ENCODE measurements at regions not wholly inside any gene's neighbourhood (a gene's known extent, or its start where the extent isn't known, plus 50 kb on each side); places are given as distances from the start of the nearest gene placed in this dataset.

DNA sequence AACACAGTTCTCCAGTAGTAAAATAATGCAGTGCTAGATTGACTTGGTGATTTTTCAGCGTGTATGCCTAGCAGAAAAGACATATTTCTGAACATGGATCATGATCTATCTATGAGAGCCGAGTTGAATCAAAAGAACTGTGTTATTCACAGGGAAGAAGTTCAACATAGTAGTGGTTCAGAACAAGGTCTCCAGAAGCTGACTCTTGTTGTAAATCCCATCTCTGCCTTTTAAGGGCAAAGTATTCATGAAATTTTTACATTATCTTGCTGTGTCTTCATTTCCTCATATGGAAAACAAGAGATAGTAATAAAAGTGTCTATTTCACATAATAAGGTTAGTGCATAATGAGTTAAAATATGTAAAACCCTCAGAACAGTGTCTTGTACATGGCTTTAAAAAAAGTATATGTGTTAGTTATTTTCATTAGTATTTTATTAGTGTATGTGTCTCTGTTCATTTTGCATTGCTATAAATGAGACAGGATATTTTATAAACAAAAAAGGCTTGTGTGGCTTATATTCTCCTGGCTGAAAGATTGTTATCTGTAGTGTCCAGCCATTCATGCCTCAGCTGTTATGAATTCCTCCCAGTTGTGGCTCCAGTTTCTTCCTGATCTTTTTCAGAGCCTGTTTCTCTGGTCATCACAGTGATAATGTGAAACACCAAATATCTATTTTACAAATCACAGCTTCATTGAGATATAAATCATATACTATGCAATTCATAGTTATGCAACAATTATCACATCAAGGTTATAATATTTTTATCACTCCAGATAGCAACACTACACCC lies 1351.2 kb downstream of the STIM2 start:
- Mint-ChIP-seq H3K36me3 (ENCODE audit: low read depth) (no peaks in the 10 kb centered on the region; the same call in 2 of the 3 replicates), H3K27me3 (ENCODE audit: insufficient read depth, low read depth, poor library complexity) (no peaks in the 10 kb centered on the region), H3K27ac (no peak overlapping the region), H3K4me1 (no peaks in the 10 kb centered on the region), H3K4me3 (no peak overlapping the region), H3K9me3 (peaks cover 4% of the 10 kb centered on the region; the same call in 1 of the 3 replicates)
- no peaks in the 10 kb centered on the region for H4K20me1 ChIP-seq (replicated peaks; ENCODE audit: insufficient read depth)
- H3K4me2 ChIP-seq: no peak overlapping the region
- DNase-seq (ENCODE audit: low spot score) (no peak), ATAC-seq (no peak)
- H3F3A ChIP-seq (replicated peaks; ENCODE audit: low read depth): no peaks in the 10 kb centered on the region
- TF ChIP-seq, protein P1, sequence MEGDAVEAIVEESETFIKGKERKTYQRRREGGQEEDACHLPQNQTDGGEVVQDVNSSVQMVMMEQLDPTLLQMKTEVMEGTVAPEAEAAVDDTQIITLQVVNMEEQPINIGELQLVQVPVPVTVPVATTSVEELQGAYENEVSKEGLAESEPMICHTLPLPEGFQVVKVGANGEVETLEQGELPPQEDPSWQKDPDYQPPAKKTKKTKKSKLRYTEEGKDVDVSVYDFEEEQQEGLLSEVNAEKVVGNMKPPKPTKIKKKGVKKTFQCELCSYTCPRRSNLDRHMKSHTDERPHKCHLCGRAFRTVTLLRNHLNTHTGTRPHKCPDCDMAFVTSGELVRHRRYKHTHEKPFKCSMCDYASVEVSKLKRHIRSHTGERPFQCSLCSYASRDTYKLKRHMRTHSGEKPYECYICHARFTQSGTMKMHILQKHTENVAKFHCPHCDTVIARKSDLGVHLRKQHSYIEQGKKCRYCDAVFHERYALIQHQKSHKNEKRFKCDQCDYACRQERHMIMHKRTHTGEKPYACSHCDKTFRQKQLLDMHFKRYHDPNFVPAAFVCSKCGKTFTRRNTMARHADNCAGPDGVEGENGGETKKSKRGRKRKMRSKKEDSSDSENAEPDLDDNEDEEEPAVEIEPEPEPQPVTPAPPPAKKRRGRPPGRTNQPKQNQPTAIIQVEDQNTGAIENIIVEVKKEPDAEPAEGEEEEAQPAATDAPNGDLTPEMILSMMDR (conservative IDR thresholded peaks at IDR 0.05; ENCODE audit: low read depth in 2 of 2): no peak
- TF ChIP-seq EZH2phosphoT487 (IDR thresholded peaks at IDR 0.05; ENCODE audit: unreplicated experiment): no peak
- TF ChIP-seq ETS1 (IDR thresholded peaks at IDR 0.05): no peak
- no peak for TF ChIP-seq ZNF114 (CRISPR knock-in tag; IDR thresholded peaks at IDR 0.05)
- no peak for TF ChIP-seq STAT1 (IDR thresholded peaks at IDR 0.05; ENCODE audit: unreplicated experiment)
- TF ChIP-seq ZNF331 (CRISPR knock-in tag; IDR thresholded peaks at IDR 0.05; ENCODE audit: low read depth): no peak
- TF ChIP-seq, protein P2, sequence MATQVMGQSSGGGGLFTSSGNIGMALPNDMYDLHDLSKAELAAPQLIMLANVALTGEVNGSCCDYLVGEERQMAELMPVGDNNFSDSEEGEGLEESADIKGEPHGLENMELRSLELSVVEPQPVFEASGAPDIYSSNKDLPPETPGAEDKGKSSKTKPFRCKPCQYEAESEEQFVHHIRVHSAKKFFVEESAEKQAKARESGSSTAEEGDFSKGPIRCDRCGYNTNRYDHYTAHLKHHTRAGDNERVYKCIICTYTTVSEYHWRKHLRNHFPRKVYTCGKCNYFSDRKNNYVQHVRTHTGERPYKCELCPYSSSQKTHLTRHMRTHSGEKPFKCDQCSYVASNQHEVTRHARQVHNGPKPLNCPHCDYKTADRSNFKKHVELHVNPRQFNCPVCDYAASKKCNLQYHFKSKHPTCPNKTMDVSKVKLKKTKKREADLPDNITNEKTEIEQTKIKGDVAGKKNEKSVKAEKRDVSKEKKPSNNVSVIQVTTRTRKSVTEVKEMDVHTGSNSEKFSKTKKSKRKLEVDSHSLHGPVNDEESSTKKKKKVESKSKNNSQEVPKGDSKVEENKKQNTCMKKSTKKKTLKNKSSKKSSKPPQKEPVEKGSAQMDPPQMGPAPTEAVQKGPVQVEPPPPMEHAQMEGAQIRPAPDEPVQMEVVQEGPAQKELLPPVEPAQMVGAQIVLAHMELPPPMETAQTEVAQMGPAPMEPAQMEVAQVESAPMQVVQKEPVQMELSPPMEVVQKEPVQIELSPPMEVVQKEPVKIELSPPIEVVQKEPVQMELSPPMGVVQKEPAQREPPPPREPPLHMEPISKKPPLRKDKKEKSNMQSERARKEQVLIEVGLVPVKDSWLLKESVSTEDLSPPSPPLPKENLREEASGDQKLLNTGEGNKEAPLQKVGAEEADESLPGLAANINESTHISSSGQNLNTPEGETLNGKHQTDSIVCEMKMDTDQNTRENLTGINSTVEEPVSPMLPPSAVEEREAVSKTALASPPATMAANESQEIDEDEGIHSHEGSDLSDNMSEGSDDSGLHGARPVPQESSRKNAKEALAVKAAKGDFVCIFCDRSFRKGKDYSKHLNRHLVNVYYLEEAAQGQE (IDR thresholded peaks at IDR 0.05; ENCODE audit: unreplicated experiment): no peak
- no peak for TF ChIP-seq ZNF462 (CRISPR knock-in tag; IDR thresholded peaks at IDR 0.05)
- TF ChIP-seq EZH2 (IDR thresholded peaks at IDR 0.05; ENCODE audit: low read depth, unreplicated experiment): no peak
- no peak for TF ChIP-seq CREB1 (CRISPR knock-in tag; IDR thresholded peaks at IDR 0.05; ENCODE audit: low read depth)
- TF ChIP-seq NANOG (IDR thresholded peaks at IDR 0.05; ENCODE audit: borderline replicate concordance): no peak
- TF ChIP-seq JUNB (IDR thresholded peaks at IDR 0.05; ENCODE audit: unreplicated experiment): no peak
- TF ChIP-seq POLR2AphosphoS5 (IDR thresholded peaks at IDR 0.05; ENCODE audit: low read depth): no peak
- no peaks in the 10 kb centered on the region for H3K36me3 ChIP-seq (ENCODE audit: insufficient read depth)
- no peaks in the 10 kb centered on the region for H3K4me1 ChIP-seq (ENCODE audit: insufficient read depth)
- H2AFZ ChIP-seq: no peak overlapping the region
- no peak overlapping the region for H3K27ac ChIP-seq (ENCODE audit: low read depth)
- no peaks in the 10 kb centered on the region for H3K79me2 ChIP-seq (replicated peaks; ENCODE audit: insufficient read depth)
- H3K27me3 ChIP-seq (ENCODE audit: insufficient read depth): no peaks in the 10 kb centered on the region
- no peaks in the 10 kb centered on the region for H3K9me2 ChIP-seq (ENCODE audit: insufficient read depth)
- no peak overlapping the region for H3K4me3 ChIP-seq
